HepG2 (cell line): ENCODE measurements at regions not wholly inside any gene's neighbourhood (a gene's known extent, or its start where the extent isn't known, plus 50 kb on each side); places are given as distances from the start of the nearest gene placed in this dataset.

ENCODE experiments used
- ATAC-seq: fragments of 200-7000 bp; cut with Tn5 transposase; 3 replicates; pipeline ENCODE4 v1.9.1; 2020; ENCODE audit warnings: mild to moderate bottlenecking, moderate library complexity
- BruUV-seq: library from RNA; stranded (reverse); fragments of 400-500 nt; replicated peaks from 2 replicates; lab custom pipeline; 2021; lab: Mats Ljungman, UMichigan
- CTCF ChIA-PET: fragments of 300-600 bp; formaldehyde crosslinking; extraction: SDS; loops from one replicate; lab custom pipeline; 2021; ENCODE audit warnings: low total read pairs, inconsistent platforms, low intra/inter-chr PET ratio; lab: Yijun Ruan, JAX
- POLR2A ChIA-PET: fragments of 350-600 bp; sonication (Branson Sonifier 250); formaldehyde crosslinking; loops from one replicate; lab custom pipeline; 2020; ENCODE audit warnings: antibody characterized with exemption, inconsistent platforms; lab: Yijun Ruan, JAX
- DNase-seq: peaks from one replicate; pipeline ENCODE4 v3.0.0-alpha.2; 2015; ENCODE audit warnings: low spot score
- FAIRE-seq: peaks from 3 replicates; lab custom pipeline; 2011; peaks lifted over from hg19 to GRCh38; lab: Jason Lieb, UNC
- H2AFZ ChIP-seq: one replicate; pipeline ENCODE4 v1.6.1; 2011; ENCODE audit warnings: low read length, inconsistent platforms
- H3K27ac ChIP-seq: fragments of 300-600 bp; 3 replicates; pipeline ENCODE4 v1.8.0; 2011; ENCODE audit warnings: mixed run types, mild to moderate bottlenecking, mixed read lengths, low read length, inconsistent platforms; ENCODE audit not compliant: insufficient read depth; ENCODE audit errors: extremely low read length
- H3K27me3 ChIP-seq, 2 experiments: fragments of 200-600 bp in 1 of 2; 2 replicates in 1 of 2; 3 replicates in 1 of 2; pipeline versions ENCODE4 v1.6.0 to v1.8.0; 2011; ENCODE audit warnings: low read length in 2 of 2, mild to moderate bottlenecking in 2 of 2, moderate library complexity in 2 of 2, inconsistent platforms in 1 of 2; ENCODE audit not compliant: insufficient read depth in 2 of 2, control insufficient read depth in 1 of 2
- H3K36me3 ChIP-seq, 2 experiments: fragments of 200-600 bp in 1 of 2; replicated peaks in 1 of 2; 2 replicates in 1 of 2; 3 replicates in 1 of 2; pipeline versions ENCODE4 v1.5.1 to v1.8.0; 2011; ENCODE audit warnings: low read length in 2 of 2, inconsistent platforms in 1 of 2; ENCODE audit not compliant: insufficient read depth in 2 of 2, control insufficient read depth in 1 of 2
- H3K4me1 ChIP-seq: 2 replicates; pipeline ENCODE4 v1.5.1; 2012; ENCODE audit warnings: low read length, inconsistent platforms; ENCODE audit not compliant: insufficient read depth
- H3K4me2 ChIP-seq: 2 replicates; pipeline ENCODE4 v1.6.0; 2011; ENCODE audit warnings: low read depth, low read length, inconsistent platforms
- H3K4me3 ChIP-seq, 3 experiments: fragments of 200-600 bp in 1 of 3; sonication (generic), shearing (Covaris generic) in 1 of 3; replicated peaks in 1 of 3; 2 replicates each; pipeline ENCODE4 v1.5.1; 2011 to 2016; ENCODE audit warnings: low read length in 3 of 3, inconsistent platforms in 2 of 3, low read depth in 2 of 3, mild to moderate bottlenecking in 2 of 3, control low read depth in 1 of 3, mixed read lengths in 1 of 3; ENCODE audit not compliant: insufficient read depth in 1 of 3
- H3K79me2 ChIP-seq: one replicate; pipeline ENCODE4 v1.6.1; 2011; ENCODE audit warnings: low read length, inconsistent platforms; ENCODE audit not compliant: insufficient read depth
- H3K9ac ChIP-seq: 2 replicates; pipeline ENCODE4 v1.6.0; 2011; ENCODE audit warnings: mild to moderate bottlenecking, low read depth, low read length, inconsistent platforms; ENCODE audit not compliant: insufficient read depth
- H3K9me3 ChIP-seq: 2 replicates; pipeline ENCODE4 v1.5.1; 2012; ENCODE audit warnings: mild to moderate bottlenecking, low read length
- H4K20me1 ChIP-seq: 2 replicates; pipeline ENCODE4 v1.6.0; 2011; ENCODE audit warnings: inconsistent platforms, mild to moderate bottlenecking, low read length, moderate library complexity; ENCODE audit not compliant: insufficient read depth
- CENPBD1 ChIP-seq: sonication (generic); formaldehyde crosslinking; IDR thresholded peaks from 2 replicates; pipeline ENCODE4 v1.8.0; 2022; ENCODE audit warnings: missing genetic modification reagents, low read depth, mild to moderate bottlenecking, borderline replicate concordance
- RERE ChIP-seq: IDR thresholded peaks from 2 replicates; pipeline ENCODE4 v1.6.1; 2016; ENCODE audit warnings: low read depth, missing genetic modification reagents, missing compliant biosample characterization
- ZNF460 ChIP-seq: sonication (generic); formaldehyde crosslinking; IDR thresholded peaks from 2 replicates; pipeline ENCODE4 v1.5.1; 2020; ENCODE audit warnings: missing genetic modification reagents, mild to moderate bottlenecking, borderline replicate concordance
- WGBS: methylation state at CpG from one replicate; pipeline ENCODE4 v1.1.6; 2017; ENCODE audit warnings: low lambda C conversion rate; 5-methylcytosine and 5-hydroxymethylcytosine counted together
- in situ Hi-C: cut with HindIII; loops from 2 replicates; pipeline ENCODE4 v1.10.0; 2017; ENCODE audit warnings: low pct_unique_long_range_greater_than_20kb; ENCODE audit not compliant: extremely low pct_ligation_motif_present
- intact Hi-C: fragments of 100-400 bp; cut with micrococcal nuclease; formaldehyde crosslinking; loops from one replicate; pipeline ENCODE4 v1.10.0; 2022; ENCODE audit not compliant: unreplicated experiment

- H2AFZ ChIP-seq = no peak overlapping the region
- FAIRE-seq = no peak
- WGBS = 33% methylated on average over 2 of the region's 2 CpGs
- POLR2A ChIA-PET = no interaction called here
- no peak for TF ChIP-seq CENPBD1 (CRISPR knock-in tag)
- no peak for TF ChIP-seq ZNF460 (CRISPR knock-in tag)
- TF ChIP-seq RERE (CRISPR knock-in tag) = no peak
- intact Hi-C loops = no loop called here
- H3K9ac ChIP-seq = no peak overlapping the region
- no peaks in the 10 kb centered on the region for H3K79me2 ChIP-seq
- no peaks in the 10 kb centered on the region for H3K36me3 ChIP-seq
- DNase-seq = no peak
- BruUV-seq = no TSS peak
- in situ Hi-C loops = no loop called here
- H3K4me3 ChIP-seq = no peak overlapping the region
- no peak for ATAC-seq
- CTCF ChIA-PET = no interaction called here
- no peaks in the 10 kb centered on the region for H3K9me3 ChIP-seq
- no peaks in the 10 kb centered on the region for H3K27me3 ChIP-seq
- H3K4me2 ChIP-seq = no peak overlapping the region
- H3K27ac ChIP-seq = no peak overlapping the region
- no peaks in the 10 kb centered on the region for H3K4me1 ChIP-seq
- H4K20me1 ChIP-seq = no peaks in the 10 kb centered on the region
Observed at GRCh38 chr7:84294391-84294790, 99.8 kb upstream of the SEMA3A start.
